Stimulated activated CD4-positive, alpha-beta T cell treated with anti-CD3 and anti-CD28 coated beads, Interleukin-12 subunit alpha, Interleukin-12 subunit beta, amount 100 ng/mL, for 48 hours (primary cell): ENCODE measurements at regions not wholly inside any gene's neighbourhood (a gene's known extent, or its start where the extent isn't known, plus 50 kb on each side); places are given as distances from the start of the nearest gene placed in this dataset.

Source experiments
- DNase-seq, 3 donors: peaks; one replicate each; pipeline ENCODE4 v3.0.0-alpha.2; 2020; ENCODE audit warnings: low read depth in 2 of 3, low spot score in 1 of 3

- no peak for DNase-seq
Observed at GRCh38 chr3:102141928-102142239, 292.6 kb downstream of the NFKBIZ start.

DNA sequence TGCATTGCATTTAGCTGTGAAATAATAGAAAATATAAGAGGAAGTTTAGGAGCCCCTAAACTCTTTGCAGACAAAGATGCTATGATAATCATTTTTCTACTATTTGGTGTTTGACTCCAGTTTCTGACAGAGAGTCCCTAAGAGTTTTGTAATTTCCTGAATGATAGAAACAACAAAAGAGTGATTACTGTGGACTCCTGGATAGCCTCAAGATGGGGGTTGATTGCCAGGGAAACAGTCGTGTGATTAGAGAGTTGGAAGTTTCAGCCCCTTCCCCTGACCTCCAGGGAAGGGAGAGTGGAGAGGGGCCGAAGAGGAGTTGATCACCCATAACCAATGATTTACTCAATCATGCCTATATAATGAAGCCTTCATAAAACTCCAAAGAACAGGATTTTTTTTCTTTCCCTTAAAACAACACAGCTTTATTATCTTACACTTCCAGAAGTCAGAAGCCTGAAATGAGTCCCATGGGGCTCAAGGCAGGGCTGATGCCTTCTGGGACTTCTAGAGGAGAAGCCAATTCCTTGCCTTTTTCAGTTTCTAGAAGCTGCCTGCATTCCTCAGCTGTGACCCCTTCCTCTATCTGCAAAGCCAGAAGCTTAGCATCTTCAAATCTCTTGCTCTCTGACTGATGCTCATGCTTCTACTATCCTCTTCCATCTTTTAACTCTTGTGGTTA, 292.3 kb upstream of the ZPLD1 start:
- no peak for DNase-seq

DNA sequence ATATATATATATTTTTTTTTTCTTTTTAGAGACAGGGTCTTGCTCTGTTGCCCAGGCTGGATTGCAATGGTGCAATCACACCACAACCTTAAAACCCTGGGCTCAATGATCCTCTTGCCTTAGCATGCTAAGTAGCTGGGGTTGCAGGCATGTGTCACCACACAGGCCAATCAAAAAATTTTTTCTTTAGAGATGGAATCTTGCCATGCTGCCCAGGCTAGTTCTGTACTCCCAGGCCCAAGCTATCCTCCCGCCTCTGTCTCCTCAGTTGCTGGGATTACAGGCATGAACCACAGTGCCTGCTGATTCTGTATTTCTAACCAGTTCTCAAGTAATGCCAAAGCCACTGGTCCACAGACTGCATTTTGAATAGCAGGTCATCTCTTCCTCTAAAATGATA, 291.3 kb upstream of the ZPLD1 start:
- DNase-seq = no peak

- no peak for DNase-seq
Observed at GRCh38 chr3:102144063-102144462, 290.8 kb upstream of the ZPLD1 start.

DNA sequence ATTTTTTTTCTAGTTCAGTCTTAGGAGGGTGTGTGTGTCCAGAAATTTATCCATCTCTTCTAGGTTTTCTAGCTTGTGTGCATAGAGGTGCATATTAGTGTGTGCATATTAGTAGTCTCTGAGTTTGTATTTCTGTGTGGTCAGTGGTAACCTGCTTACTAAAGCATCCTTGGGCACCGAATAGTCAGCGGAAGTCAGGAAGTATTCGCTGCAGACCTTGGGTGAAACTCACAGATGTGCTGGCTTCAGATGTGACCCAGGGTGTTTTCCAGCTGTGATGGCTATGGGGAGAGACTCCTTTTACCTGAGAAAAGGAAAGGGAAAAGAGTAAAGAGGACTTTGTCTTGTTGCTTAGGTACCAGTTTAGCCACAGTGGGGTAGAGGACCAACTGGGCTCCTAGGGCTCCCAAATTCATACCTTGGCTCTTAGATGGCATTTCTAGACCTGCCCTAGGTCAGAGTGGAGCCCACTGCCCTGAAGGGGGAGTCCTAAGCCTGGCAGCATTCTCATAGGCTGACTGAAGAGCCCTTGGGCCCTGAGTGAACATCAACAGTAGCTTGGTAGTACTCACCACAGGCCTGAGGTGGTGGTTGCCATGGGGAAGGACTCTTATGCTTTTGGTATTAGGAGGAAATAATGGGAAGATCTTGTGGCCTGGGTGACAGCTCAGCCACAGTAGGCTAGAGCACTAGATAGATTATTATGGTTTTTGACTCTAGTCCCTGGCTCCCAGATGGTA, 286.0 kb upstream of the ZPLD1 start:
- no peak for DNase-seq

- no peak for DNase-seq
Observed at GRCh38 chr3:102151935-102152334, 282.9 kb upstream of the ZPLD1 start.

DNA sequence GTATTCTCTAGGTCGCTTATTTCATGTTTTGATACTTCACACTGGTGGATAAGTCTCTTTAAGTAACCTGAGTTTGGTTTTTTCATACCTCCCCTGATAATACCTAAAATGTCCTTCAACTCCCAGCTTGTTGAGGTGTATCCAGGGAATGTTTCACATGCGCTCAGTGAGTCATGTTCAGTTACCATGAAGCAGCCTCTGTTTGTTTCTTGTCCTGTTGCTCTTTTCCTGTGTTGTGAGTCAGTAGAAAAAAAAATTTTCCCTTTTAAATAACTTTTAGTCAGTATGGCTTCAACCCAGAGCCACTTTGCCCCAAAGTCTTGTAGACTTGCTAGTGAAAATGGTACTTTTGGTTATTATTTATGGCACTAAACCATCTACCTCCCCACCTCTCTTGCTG, 278.4 kb upstream of the ZPLD1 start:
- DNase-seq = no peak

GRCh38 chr3:102158080-102158740, 276.6 kb upstream of the ZPLD1 start:
- DNase-seq = no peak

DNA sequence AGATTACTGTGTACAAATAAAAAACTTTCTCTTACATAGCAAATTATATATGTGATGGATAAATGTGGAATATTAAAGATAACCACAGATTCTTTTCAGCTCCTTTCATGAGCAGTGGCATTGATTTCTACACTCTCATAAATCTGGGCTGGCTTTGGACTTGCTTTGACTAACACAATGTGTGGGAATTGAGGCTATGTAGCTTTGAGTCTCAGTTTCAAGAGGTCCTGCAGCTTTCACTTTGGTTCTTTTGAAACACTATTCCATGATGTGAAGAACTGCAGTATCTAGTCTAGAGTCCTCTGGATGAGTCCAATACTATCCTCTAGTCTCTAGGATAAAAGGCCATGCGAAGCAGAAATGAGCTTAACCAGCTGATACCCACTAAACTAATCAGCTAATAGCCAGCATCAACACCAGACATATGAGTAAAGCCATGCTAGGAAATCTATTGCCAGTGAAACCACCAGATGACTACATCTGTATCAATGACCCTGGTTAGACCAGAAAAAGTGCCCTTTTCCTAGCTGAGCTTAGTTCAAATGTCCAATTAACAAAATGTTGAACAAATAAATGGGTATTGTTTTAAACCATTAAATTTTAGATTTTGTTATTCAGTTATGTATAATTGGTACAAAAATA, 274.9 kb upstream of the ZPLD1 start:
- no peak for DNase-seq

DNA sequence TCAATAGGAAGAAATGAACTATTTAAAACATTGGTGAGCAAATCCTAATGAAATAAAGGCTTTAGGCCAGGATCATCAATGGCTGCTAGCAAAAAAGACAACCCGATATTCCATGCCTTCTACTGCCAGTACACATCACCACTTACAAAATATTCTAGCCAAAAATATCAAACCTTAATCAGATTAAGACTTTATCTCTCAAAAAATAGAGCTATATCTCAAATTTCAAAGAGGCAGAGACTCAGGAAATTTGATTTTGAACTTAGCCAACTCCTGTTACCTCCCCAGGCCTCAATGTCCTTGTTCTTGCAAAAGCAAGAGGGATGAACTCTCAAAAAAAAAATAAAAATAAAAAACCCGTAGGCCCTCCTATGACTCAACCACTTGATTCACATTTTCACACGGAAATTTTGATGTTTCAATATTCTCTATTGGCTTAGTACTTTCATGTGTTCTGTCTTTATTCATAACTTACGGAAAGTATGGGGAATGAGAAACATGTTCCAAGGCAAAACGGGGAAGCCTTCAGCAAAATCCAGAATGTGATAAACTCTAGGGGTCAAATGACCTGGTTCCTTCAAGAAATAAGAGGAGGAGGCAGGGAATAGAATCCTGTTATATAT, 273.3 kb upstream of the ZPLD1 start:
- DNase-seq = no peak

- no peak for DNase-seq
Observed at GRCh38 chr3:102162251-102162650, 272.6 kb upstream of the ZPLD1 start.

DNA sequence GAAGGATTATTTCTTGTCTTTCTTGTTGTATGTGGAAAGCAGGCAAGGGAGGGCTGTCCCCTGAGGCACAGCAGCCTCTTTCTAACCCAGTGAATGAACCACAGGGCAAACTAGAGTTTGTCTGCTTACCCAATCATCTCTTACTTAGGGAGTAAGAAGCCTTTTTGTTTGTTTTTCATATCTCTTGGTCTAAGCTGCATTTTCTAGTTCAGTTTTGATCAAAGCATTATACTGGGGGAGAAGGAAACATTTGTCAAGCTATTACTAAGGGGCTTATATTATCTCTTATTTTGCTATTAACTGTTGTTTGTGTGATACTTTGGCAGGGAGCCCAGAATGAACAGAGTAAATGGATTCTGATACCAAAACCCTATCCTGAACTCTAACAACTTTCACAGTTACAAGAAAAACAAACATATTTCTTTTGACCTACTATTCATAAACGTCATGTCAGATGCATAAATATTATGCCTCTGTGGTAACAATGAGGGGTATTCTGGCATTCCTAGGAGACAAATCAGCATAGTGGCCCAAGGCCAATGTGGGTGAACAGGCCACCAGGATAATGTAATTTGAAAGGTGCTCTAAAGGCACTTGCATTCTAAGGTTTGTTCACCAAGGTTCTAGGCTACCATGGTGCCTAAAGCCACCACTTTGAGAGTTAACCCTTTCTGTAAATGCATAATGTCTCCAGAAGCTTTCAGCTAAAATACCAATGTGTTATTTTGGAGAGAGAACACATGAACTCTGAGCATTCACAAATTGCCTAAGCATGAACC, 271.6 kb upstream of the ZPLD1 start:
- DNase-seq = no peak

DNA sequence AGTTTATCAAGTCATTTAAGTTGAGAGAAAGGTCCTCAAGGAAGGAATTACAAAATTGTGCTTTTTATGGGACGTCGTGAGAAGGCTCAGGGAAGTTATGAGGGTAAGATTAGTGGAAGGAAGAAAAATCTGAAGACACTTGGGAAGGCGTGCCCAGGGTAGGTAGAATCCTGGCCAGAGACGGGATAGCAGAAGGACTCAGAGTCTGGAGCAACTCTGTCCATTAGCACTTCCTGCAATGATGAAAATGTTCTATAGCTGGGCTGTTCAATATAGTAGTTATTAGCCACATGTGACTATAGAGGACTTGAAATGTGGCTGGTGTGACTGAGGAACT, 271.0 kb upstream of the ZPLD1 start:
- no peak for DNase-seq

DNA sequence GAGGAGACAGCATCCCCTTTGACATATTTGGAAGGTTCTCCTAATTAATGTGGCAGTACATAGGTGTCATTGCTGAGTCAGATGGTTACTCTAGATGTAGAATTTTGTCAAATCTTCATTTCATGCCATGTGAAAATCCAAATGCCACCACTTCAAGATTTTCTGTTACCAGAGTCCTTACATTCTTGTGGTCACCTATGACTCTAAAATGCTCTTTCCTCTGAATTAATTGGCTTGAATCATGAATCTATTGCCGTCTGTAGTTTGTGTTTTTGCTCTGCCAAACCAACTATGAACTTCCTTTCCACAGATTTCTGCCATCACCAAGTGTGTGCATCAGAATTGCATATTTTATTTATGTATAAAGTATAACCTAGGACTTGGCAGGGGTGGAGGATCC, 269.4 kb upstream of the ZPLD1 start:
- no peak for DNase-seq

- DNase-seq = no peak
Observed at GRCh38 chr3:102169915-102170479, 264.8 kb upstream of the ZPLD1 start.

DNA sequence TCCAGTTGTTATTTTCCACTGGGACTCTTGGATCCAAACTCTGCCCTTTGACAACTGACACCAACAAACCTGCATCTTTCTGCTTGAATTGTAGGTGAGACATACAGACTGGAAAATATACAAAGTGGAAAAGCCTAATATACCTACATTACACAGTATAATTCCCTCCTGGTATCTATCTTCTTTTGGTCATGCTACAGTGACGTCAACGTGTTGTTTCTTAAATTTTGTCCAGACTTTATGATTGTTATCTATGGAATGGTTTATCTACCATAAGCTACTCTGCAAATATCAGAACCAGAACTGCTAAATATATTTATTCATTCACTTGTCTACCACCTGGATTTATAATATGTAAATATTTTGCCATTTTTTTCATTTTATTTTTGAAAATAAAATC, 264.3 kb upstream of the ZPLD1 start:
- DNase-seq = no peak

GRCh38 chr3:102174312-102174712, 260.5 kb upstream of the ZPLD1 start:
- no peak for DNase-seq

DNA sequence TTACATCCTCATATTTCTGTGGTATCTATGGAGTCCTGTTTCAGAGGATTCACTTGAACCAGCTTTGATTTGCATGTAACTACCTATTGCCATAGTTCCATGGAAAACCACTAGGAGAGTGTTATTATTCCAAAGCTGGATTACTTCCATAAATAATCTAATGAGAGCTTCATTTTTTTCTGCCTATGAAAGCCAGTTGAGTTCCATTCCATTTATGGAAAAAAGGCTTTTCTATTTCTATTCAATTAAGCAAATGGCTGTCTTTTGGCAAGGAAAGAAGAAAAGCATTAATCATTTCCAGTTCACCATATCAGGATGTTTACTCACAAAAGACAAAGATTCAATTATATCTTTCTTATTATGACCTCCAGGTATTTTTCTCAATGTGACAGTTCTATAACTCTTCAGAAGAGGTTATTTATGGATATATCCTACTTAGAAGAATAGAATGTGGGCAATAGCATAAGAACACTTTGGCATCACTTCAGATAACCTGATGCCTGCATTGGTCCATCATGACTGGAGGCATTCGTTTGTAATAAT, 259.9 kb upstream of the ZPLD1 start:
- DNase-seq = no peak

DNA sequence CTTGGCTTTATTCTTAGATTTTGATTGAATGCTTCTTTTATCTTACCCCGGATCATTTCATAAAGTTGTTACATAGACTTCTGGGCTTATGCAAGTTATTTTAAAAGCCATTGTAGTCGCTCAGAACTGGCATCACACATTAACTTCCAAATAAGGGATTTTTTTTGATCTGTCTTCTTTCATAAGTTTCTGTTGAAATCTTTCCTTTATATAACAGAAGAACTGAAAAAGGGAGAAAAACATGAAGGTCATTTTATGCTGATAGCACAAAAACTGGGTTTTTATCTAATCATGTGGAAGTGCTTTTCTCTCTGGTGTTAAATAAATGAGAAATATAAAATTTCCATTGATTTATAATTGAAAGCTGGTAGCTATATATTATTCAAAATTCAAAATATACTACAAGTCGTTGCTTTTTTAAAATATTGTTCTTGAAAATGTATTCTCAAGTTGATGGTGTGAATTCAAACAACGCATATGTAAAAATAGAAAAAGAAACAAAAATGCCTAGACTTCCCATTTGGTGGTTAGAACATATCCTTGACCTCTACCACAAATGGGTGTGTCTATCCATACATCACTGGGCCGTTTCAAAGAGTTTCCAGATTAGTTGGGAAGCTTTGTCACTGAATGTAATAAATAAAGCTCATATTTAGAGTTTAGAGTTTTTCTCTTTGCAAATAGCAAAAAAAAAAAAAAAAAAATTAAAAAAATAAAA, 258.3 kb upstream of the ZPLD1 start:
- no peak for DNase-seq
